Skin of body (tissue), 1 donor: ENCODE measurements at regions not wholly inside any gene's neighbourhood (a gene's known extent, or its start where the extent isn't known, plus 50 kb on each side); places are given as distances from the start of the nearest gene placed in this dataset.

Source experiments
- DNase-seq: peaks from one replicate; lab custom pipeline; 2025; lab: John Stamatoyannopoulos, UW

DNA sequence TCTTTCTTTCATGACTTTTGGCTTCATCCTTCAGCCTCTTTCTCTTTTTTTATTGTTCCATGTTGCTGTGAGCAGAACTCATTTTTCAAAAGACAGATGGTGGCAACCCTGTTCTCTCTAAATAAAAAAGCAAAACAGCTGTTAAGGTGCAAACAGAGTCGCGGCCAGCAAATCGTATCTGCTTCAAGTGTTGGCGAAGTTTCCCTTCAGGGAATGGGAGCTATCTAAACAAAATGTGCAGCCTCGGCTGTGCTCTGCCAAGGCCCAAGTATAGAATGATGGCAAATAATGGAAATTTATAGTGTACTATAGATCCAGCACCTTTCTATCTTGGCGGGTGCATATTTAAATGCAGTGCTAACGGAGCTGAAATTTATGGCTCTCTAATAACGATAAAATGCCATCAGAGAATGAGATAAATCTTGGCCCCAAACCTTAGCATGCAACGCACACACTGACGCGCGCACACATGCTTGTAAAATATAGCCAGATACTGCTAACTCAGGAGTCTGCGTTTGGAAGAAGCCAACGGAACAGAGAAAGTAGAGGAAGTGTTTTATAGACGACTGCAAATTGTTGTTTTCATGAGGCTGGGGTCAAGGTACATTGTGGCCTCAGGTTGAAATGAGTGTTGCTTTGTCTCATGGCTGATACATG is 315.5 kb upstream of the RBFOX1 start:
- DNase-seq = no peak

DNA sequence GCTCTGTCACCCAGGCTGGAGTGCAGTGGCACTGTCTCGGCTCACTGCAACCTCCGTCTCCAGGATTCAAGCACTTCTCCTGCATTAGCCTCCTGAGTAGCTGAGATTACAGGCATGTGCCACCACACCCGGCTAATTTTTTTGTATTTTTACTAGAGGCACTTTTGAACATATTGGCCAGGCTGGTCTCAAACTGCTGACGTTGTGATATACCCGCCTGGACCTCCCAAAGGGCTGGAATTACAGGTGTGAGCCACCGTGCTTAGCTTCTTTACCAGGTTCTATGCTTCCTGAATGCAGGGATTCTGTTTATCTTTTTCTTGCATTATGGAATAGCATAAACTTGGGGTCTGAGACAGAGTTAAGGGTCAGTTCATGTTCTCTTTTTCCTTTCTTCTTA is 317.9 kb upstream of the RBFOX1 start:
- no peak for DNase-seq

DNA sequence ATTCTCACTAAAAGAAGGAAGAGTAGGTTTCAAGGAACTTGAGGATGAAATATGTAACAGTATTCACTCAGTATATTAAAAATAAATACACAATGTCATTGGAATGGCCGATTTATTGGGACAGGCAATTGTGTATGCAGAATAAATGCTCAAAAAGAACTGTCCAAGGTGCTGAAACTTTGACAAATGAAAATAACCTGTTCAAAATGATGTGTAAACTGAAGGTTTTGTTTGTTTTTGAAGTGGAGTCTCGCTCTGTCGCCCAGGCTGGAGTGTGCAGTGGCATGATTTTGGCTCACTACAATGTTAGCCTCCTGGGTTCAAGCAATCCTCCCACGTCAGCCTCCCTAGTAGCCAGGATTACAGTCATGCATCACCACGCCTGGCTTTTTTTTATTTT is 318.7 kb upstream of the RBFOX1 start:
- DNase-seq = no peak

DNA sequence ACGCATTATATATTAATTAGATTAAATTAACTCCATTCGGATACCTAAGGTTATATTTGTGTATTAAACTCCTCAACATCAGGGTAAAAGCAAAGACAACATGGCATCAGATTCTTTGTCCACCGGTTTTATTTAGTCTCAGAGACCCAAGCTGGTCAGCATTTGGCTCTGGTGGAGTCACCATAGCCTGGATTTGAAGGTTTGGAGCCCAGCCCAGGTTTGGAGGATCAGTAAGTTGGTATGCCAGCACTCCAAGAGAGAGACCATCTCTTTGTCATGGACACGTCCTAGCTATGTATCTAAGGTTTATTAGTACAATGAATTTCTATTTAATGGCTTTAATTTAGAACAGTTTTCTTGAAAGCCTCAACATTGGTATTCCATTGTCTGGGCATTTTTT is 328.4 kb upstream of the RBFOX1 start:
- DNase-seq = no peak

DNA sequence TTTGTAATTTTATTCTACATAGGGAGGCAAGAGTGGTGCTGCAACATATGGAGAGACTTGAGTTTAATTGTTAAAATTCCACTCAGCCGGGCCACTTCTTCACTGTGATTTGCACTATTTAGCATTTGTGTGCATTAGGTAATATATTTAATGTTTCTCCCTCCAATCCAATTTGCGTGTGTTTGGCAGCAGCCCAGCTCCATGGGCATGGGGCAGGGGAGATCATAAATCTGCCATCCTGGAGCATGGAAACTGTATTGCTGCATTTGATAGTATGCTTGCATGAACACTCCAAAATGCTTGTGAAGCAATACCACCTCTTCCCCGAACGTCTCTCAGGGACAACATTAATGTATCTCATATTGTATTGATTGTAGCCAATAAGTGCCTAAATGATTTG is 339.1 kb upstream of the RBFOX1 start:
- no peak for DNase-seq

DNA sequence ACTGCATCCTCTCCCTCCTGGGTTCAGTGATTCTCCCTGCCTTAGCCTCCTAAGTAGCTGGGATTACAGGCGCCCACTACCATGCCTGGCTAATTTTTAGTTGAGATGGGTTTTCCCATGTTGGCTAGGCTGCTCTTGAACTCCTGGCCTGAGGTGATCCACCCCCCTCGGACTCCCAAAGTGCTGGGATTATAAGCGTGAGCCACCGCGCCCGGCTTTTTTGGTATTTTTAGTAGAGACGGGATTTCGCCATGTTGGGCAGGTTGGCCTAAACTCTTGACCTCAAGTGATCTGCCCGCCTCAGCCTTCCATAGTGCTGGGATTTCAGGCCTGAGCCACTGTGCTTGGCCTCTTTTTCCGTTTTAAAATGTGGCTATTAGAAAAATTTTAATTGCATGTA is 343.8 kb upstream of the RBFOX1 start:
- DNase-seq = no peak

DNA sequence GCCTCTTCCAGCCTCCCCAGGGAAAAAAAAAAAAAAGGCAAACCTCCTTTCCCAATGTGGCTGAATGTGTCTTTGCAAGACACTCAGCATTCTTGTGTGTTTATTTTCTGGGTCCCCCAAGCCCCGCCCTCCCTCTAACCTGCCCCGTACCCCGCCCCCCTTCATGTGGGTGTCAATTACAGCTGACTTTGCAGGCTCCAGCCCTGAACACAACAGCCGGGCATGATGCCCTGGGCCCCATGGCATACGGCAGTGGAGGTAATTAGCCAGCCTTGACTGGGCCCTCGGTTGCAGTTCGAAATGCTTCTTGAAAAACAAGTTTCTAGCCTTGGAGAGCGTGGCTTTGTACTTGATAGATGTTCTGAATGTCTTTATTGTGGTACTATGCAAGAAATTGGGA is 354.7 kb upstream of the RBFOX1 start:
- no peak for DNase-seq

DNA sequence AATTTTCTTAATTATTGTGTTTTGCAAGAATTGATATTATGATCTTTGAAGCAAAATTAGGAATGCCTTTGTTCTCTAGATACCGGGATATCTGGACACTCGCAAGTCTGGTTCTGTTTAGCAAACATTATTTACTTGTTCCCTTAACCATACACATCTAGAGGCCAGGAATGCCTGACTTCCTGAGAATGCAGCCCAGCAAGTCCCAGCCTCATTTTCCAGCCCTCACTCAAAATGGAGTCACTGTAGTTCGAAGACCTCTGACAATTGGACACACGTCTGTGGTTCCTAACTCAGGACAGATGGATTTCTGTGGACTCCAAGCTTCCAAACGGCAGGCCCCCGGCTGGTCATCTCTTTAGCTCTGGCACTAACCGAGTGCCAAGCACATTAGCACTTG is 355.4 kb upstream of the RBFOX1 start:
- no peak for DNase-seq

DNA sequence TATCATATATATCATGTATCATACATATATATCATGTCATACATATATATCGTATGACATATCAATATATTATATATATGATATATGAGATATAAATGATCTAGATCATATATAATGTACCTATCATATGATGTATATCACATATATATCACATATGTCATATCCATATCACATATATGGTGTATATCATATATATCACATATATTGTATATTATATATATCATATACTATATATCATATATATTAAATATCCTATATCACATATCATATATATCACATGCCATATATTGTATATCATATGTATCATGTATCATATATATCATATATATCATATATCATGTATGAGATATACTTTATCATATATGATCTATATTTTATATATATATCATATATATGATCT is 355.9 kb upstream of the RBFOX1 start:
- DNase-seq = no peak

DNA sequence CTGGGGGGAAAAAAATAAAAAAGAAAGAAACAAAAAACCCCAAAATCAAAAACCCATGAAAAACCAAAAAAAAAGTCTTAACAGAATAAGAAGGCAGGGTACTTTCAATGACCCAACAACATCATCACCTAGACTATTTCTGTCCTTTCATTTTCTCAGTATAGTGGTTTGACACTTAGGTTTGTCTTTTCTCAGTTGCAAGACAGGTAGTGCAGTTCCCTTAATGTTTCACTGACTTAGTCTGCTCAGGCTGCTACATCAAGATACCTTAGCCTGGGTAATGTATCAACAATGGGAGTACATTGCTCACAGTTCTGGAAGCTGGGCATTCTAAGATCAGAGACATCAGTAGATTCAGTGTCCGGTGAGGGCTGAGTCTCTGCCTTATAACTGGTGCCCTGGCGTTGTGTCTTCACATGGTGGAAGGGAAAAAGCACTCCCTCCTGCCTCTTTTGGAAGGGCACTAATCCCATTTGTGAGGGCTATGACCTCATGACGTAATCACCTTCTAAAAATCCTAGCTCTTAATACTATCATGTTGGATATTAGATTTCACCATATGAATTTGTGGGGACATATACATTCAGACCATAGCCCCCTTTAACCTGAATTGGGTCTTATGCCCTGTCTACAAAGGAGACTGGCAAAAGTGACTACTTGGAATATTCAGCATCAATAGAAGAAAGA is 362.3 kb upstream of the RBFOX1 start:
- no peak for DNase-seq

DNA sequence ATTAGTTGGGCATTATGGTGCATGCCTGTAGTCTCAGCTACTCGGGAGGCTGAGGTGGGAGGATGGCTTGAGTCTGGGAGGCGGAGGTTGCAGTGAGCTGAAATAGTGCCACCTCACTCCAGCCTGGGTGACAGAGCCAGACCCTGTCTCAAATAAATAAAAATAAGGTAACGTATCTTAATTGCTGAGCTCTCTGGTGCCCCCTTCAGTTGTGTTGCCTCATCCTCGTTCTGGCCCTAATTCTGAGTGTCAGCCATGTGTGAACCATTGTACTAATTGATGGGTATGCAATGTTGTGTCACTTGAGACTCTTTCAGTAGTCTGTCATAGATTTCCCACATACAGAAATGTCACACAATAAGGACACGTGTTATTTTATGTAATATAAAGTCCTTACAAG is 363.1 kb upstream of the RBFOX1 start:
- DNase-seq = no peak

DNA sequence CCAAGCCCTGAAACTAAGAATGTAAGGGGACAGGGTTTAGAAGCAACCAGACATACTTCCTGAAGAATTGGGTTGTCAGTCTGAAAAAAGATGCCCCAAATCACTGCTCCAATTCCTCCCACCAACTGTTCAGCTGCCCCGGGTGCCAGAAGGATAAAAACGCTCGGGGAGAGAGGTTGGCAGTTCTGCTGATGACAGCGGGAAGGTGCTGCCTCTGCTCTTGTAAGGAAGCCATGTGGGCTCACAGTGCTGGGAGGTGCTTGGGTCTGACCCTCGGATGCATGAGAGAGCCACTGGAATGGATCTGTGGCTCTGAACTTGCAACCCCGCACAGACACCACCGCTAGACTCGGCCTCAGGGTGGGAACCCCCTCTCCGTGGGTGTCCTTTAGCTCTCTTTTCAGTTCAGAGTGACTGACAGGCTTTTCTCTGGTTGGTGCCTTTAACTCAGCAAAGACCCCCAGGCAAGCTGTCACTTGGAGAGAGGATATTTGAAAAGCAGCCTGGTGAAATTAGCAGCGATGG is 364.8 kb upstream of the RBFOX1 start:
- DNase-seq = no peak

DNA sequence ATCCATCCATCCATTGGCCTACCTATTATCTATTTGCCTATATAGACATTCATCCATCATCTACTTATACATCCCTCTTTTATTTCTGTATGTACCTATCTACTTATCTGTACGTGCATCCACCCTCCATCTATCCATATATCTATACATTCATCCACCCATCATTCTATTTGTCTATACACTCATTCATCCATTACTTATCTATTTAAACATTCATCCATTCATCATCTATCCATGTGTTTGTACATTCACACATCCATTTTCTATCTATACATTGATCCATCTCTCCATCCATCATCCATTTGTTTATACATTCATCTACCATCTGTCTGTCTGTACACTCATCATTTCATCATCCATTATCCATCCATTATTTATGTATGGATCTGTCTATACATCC is 365.7 kb upstream of the RBFOX1 start:
- no peak for DNase-seq

DNA sequence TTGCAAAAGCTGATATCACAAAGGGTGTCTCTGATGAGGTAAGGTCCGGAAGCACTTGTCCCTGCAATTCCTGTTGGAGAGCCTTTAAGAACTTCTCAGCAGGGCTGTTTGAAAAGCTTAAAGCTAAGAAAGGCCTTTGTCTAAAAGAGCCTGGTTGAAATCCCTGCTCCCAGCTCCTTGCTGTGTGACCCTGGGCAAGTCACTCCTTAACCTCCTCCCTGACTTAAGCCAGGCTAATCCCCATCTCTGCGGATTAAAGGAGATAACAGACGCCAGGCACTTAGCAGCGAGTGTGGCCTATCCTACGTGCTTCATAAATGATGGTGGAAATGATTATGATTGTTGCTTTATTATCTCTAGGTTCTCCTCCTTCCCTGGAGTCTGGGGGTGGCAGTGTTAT is 368.0 kb upstream of the RBFOX1 start:
- DNase-seq = no peak

DNA sequence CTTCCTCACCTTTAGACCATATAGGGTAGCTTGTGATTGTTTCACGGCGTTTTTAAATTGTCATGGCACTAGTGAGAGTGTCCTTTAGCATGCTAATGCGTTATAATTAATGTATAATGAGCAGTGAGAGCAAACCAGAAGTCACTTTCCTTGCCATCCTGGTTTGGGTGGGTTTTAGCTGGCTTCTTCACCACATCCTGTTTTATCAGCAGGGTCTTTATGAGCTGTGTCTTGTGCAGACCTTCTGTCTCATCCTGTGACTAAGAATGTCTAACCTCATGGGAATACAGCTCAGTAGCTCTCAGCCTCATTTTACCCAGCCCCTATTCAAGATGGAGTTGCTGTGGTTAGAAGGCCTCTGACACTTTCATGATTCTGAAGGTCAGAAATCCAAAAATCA is 370.9 kb upstream of the RBFOX1 start:
- no peak for DNase-seq

DNA sequence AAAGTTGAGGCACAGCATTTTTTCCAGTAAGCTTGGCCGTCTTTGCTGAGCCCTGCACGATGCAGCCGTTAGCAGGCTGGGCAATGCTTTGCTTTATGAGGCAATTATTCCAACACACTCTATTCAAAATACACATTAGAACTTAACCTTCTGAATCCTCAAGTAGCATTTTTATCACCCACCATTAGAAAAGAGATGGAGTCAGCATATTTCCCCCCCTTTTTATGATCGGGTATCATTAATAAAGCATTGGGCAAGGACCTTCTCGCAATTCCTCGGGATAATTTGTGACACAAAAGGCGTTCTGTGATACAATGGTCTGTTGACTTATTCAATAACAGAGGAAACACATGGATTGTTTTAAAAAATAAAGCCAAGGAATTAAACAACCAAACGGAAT is 374.5 kb upstream of the RBFOX1 start:
- no peak for DNase-seq

DNA sequence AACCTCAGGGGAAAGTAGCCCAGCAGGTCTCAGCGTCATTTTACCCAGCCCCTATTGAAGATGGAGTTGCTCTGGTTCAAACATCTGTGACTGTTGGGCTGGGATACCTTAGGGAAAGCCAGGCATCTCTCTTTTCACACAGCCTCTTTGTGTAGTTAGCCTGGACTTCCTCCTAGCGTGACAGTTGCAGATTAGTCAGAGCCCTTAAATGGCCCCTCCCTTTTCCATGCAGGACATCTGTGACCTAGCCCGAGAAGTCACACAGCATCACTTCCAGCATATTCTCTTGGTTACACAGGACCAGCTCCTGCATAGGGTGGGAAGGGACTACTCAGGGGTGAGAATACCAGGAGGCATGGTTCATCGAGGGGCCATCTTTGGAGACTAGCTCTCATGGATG is 375.0 kb upstream of the RBFOX1 start:
- DNase-seq = no peak

DNA sequence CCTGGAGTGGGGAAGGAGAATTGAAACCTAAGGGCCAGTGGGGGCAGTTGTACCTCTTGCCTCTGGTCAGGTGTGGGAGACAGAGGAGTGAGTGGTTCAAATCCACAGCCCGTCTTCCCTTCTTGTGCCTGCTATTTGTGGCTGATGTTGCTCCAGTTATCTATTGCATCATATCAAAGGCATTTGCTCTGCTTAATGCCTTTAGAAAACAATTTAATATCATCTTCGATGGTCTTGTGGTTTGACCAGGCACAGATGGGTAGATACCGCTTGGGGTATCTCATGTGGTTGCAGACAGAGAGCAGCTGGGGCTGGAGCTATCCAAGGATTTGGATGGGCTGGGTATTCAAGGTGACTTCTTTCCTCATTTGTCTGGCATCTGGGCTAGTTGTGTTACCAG is 376.1 kb upstream of the RBFOX1 start:
- no peak for DNase-seq

DNA sequence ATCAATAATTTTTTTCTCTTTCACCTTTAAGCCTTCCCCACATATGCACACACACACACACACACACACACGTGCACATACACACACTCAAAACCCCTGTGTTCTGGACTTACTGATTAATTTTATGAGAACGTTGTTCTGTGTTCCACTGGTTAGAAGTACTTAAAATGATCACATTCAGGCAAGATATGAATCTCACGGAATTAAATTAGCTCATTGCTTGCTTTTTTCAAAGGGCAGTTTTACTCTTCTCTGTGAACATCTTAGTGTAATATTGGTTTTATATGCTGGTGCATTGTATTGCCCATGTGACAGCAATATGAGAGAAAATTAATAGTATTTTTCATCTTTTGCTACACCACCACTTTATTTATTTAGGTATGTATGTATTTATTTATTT is 377.3 kb upstream of the RBFOX1 start:
- no peak for DNase-seq

DNA sequence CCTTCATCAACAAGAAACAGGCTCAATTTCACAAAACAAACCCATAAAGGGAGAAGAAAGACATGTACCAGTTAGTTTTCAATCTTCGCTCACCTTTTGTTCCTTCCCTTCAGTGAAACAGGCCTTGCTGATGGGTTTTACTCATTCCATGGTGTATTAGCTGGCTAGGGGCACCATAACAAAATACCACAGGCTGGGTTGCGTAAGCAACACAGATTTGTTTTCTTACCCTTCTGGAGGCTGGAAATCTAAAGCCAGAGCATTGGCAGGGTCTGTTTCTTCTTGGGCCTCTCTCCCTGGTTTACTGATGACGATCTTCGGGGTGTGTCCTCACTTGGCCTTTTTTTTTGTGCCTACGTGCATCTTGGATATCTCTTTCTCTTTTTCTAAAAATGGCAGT is 383.4 kb upstream of the RBFOX1 start:
- no peak for DNase-seq

DNA sequence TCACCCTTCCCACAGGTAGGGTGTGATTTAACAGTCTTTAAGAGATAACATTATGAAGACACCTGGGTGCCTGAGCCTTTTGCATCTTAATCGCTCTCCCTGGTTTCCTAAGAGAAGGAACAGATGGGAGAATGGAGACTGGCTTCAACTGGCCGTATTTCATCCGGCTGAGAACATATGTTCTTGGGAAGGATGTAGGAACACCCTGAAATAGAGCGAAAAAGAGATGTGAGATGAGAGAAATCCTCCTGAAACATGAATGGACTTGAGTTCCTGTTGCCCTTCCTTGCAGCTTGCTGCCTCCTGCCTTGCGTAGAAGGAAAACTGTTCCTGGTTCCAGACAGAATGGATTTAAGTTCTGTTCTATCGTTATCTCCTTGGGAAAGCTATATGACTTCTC is 385.4 kb upstream of the RBFOX1 start:
- DNase-seq = no peak

DNA sequence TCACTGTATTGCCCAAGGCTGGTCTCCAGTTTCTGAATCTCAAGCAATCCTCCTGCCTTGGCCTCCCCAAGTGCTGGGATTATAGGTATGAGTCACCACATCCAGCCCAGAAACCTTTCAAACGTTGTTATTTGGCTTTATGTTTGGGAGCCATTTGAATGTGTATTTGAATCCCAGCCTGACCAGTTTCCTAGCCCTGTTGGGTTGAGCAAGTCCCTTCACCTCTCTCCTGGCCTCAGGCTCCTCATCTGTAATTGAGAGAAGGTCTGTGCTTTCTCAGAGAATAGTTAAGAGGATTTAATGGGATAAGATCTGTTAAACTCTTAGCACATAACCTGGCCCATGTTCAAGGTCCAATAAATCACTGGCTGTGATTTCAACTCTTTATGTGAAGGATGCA is 385.8 kb upstream of the RBFOX1 start:
- no peak for DNase-seq

DNA sequence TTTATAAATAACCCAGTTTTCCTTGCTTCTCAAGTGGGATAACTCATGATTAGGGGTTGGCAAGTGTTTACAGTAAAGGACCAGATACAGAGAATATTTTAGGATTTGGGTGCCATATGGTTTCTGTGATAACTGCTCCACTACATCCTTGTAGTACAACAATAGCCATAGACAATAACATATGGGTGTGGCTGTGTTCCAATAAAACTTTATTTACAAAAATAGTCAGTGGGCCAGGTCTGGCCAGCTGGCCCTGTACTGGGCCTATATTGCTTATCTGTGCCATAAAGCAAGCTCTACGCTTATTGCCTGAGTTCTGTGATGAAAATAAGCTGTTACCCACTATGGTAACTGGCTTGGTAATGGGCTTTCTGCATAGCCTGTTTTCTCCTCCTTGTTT is 386.5 kb upstream of the RBFOX1 start:
- DNase-seq = no peak

DNA sequence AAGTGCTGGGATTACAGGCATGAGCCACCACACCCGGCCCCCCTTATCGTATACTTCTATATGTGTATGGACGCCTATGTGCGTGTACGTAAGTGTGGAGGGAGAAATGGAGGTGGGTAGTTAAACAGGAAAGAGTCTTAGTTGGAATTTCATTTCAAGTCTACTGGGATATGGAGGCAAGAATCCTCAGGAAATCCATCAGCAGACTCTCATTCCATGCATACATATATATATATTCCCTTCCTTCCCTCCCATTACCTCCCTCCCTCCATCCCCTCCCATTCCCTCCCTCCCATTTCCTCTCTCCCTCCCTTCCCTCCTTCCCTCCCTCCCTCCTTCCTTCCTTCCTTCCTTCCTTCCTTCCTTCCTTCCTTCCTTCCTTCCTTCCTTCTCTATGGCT is 391.7 kb upstream of the RBFOX1 start:
- DNase-seq = no peak
